G401.6 (cell line): ENCODE measurements at regions not wholly inside any gene's neighbourhood (a gene's known extent, or its start where the extent isn't known, plus 50 kb on each side); places are given as distances from the start of the nearest gene placed in this dataset.

ENCODE experiments used
- FAIRE-seq: peaks from 2 replicates; lab custom pipeline; 2012; peaks lifted over from hg19 to GRCh38; lab: Jason Lieb, UNC

DNA sequence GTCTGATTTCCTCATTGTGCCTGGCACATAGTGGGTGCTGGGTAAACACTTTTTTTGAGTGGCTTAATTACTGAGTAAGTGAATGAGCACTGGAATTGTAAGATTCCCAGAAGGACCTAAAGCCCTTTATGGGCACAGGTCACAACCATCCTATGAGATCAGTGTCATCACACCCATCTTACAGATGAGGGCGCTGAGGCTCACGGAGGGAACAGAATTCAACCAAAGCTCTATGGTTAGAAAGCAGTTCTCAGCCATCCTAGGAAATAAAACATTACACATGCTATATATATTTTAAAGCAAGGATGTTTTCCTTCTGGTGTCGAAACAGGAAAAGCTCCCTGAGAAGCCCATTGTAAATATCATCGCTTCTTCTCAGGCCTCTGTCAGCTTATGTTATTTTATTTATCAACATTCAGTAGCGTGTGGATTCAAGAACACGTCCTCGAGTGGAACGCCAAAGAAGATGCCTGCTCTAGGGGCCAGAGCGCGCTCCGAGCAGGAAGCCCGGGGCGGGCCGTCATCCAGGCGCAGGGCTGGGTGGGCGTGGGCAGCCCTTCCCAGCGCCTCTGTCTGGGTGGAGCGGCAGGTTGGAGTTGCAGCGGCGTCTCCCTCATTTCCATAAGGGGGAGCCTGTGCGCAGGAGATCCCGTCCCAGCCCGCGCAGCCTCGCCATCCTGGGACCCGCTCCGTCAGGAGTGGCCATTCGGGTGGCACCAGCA lies 155.8 kb upstream of the SMIM23 start:
- no peak for FAIRE-seq

DNA sequence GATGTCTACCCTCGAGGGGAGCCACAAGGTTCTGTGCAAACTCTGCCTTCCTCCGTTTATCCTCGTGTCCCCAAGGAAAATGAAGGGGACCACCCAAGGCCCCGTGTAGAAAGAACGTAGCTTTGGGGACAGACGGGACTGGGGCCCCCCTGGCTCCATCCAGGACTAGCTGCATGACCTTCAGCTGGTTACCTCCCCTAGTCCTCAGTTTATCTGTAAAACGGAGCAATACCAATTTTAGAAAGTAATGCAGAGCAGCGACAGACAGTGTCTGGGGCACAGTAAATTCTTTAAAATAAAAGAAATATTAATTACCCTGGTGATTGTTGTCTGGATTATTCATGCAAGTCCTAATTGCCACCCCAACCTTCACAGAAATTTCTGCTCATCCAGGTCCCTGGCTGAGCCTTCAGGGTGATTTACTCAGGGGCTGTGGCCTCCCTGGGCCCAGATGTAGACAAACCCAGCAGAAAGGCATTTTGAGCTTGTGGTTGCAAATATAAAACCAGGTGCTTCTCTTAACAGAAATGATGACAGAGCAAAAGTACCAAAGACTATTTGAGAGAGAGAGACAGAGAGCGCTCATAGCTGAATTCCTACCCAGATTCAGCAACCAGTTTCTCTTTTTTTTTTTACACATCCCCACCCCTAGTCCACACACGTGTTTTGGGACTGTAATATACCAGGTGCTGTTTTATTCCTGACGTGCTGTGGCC lies 155.1 kb upstream of the SMIM23 start:
- no peak for FAIRE-seq

DNA sequence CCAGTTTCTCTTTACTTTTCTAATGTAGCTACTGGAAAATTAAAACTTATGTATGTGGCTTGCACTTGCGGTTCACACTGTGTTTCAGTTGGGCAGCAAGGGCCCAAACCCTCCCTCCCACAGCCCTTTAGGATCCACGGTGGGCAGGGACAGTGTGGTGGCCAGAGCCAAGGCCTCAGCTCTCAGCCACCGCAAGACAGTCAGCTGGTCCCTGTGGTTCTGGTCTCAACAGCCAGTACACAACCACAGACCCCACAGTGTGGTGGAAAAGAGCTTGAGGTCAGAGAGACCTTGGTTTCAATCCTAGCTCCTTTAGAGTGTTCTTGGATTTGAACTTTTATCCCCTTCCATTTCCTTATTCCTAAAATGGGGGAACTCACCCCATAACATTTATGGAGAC lies 153.0 kb upstream of the SMIM23 start:
- no peak for FAIRE-seq

DNA sequence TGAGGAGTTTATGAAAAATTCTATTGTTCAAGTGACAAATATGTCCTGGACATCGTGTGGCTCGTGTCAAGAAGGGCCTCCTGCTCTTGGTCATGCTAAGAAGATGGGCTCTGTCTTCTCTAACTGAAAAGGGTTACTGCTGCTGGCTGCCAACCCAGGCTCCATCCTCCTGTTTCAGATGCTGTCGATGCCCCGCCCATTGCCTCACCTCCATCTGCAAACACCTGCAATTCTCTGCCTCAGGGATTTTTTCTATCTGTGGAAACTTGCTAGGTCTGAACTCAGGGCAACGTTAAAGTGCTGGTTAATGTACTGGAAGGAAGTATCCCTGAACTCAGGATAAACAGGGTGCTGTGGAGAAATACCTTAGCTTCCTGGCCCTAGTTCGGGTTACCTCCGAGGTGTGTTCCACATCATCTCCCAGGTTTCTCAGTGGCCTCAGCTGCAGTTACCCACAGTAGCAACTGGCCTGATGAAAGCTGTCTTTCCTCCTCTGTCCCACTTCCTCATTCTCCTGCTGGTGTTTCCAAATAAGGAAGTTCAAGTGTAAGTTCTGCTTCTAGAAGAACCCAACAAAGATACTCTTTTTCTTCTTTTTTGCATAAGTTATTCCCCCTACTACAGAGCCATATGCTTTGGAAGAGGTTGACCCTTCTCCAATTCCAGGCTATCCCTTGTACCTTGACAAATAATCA lies 151.7 kb upstream of the SMIM23 start:
- FAIRE-seq: no peak

DNA sequence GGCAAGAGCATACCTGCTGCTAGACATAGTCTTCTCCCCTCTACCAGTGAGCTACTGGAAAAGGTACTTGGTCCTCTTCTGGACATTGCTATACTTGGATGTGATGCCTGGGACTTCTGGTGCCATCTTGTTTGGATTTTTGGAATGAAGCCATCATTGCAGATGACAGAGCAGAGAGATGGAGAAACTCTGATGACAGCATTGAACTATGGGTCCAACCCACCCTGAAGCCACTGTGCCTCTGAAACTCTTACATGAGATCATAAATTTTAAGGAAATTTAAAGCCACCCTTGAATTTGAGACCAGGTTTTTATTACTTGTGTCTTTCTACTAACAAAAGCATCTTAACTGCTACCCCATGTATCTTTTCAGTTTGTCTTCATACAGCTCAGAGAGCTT lies 151.1 kb upstream of the SMIM23 start:
- FAIRE-seq: no peak

DNA sequence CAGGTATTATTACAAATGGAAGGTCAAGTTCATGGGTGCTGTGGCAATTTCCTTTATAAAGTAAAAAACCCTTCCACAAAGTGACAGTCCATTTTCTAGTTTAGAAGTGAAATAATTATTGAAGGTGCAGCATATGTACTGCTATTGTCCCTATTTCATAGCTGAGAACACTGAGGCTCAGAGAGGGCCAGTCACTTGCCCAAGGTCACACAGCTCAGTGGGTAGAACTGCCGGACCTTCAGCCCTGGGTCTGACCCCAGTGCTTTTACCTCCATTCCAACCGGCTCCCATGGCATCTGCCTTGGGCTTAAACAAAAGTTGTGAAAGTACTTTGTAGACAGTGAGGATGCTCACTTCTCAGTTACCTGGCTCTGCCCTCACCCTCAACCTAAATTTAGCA lies 150.6 kb upstream of the SMIM23 start:
- FAIRE-seq: no peak

DNA sequence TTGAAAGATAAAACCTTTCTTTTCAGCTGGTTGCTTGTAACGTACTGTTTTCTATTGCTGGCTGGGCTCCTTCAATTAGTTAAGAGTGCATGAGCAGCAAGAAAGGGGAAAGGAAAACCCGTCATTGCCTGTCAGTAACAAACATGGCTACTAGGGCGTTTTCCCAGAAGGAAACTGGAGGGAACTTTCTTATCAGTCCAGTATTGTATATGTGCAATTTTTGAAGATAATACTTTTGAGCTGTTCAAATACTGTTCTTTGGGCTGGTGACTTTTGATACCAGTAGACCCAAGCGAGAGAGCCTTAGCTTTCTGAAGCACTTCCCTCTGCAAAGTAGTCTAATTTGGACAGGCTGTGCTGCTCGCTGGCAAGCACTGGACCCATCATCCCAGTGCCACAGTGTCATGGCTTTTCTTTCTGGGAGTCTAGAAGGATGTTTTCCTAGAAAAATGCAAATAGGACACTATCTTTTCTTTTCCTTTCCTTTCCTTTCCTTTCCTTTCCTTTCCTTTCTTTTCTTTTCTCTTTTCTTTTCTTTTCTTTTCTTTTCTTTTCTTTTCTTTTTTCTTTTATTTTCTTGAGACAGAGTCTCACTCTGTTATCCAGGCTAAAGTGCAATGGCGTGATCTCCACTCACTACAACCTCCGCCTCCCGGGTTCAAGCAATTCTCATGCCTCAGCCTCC lies 149.9 kb upstream of the SMIM23 start:
- no peak for FAIRE-seq

DNA sequence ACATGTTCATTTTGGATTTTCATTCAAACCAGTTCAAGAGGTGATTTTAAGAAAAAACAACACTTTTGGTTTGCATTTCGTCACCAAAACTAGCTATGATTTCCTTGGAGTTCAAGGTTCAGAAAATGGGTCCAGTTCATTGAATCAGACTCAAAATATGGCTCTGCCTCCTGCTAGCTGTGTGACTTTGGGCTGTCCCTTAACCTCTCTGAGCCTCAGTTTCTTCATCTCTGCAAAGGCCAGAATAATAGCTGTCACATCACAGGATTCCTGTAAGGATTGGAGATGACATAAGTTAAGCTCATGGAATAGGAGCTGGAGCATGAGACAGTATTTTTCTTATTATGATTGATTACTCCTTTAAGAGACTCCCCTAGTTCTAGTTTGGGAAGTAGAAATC lies 147.8 kb upstream of the SMIM23 start:
- no peak for FAIRE-seq

DNA sequence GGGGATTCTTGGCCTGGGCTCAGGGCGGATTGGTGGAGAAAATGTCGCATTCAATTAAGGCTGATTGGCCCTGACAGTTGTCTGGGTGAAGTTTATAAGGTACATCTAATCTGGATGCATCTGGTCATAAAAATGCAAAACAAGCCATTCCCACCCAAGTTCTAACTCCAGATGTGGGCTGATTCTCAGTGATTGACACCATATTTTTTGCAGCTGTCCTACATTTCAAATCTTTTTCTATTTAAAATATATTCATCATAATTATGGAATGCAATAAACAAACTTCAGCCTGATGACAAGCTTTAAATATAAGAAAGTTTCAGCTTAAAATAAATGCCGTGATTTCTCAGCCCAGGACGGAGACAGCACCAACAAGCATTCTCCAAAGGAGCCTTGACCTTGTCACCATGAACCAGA lies 146.4 kb upstream of the SMIM23 start:
- FAIRE-seq: no peak

DNA sequence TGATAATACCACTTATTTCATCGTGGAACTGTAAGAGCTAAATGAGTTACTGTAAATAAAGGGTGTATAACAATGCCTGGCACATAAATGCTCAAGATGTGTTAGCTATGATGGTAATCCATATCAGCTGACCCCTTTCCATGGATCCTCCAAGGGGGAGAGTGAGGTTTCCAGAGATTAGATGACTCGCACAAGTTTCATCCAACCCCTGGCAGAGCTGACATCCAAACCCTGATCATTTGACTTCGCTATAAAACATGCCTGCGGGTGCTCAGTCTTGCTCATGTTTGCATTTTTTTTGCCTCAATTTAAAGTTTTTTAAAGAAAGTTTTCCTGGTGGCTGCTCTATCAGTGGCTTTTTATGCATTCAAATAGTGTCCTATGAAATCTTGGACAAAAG lies 145.7 kb upstream of the SMIM23 start:
- no peak for FAIRE-seq

DNA sequence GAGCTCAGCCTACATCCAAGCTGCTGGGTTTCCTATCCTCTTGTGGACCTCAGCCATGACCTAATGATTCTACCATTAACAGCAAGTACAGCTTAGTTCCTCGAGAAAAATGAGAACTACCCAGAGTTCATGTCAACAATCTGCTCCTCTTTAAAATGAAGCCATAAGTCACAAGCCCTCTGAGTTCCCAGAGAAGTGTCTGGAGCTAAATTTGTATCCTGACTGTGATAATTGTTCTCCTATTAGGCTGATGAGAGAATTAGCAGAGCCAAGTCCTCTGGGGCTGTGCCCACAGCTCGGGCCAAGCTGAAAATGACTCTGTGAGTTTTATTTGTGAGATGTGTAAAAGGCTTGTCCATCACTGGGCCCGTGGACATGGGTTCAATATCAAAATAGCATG lies 145.1 kb upstream of the SMIM23 start:
- no peak for FAIRE-seq

DNA sequence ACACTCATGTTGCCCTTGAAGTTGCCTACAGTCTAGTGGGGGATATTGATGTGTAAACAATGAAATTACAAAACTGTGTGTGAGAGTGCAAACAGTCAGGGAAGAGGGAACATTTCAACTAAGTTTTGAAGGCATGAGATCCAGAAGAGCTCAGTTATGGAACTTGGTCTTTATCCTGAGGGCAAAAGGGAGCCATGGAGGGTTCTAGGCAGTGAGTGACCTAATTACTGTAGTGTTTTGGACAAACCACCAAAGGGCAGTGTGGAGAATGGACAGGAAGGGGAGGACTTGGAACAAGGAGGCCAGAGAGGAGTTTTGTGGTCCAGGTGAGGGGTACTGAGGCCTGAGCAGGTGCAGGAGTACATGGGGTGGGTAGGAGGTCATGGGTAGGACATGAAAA lies 143.7 kb upstream of the SMIM23 start:
- no peak for FAIRE-seq

DNA sequence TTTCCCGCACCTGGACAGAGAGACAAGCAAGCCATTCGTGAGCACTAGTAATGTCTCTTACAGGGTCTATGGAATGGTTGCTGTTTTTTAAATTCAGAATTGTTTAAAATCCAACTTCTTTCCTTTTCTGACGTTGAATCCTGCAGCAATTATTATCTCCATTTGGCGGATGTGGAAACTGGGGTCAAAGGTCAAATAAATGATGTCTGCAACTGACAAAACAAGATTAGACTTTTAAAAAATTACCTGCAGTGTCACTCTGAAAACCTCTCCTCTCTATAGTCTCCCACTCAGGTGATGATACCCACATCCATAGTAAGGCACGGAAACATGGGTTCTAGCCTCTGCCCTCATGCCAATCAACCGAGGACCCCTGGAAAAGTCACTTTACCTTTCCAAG lies 142.7 kb upstream of the SMIM23 start:
- no peak for FAIRE-seq

DNA sequence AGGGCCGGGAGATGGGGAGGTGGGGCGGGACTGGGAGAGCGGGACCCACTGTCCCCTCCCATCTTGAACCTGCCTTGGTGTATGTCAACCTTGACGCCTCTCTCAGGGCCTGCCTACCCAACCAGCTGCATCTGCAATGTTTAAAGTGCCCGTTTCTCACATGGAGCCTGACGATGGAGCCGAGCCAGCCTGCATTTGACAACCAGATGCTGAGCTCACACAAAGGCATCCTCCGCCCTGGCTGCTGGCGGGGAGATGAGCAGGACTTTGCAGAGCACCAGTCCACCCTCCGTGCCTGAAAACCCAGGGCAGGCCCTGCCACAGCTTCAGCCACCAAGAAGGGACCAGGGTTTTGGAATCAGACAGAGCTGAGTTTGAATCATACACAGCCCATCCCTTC lies 141.1 kb upstream of the SMIM23 start:
- no peak for FAIRE-seq

DNA sequence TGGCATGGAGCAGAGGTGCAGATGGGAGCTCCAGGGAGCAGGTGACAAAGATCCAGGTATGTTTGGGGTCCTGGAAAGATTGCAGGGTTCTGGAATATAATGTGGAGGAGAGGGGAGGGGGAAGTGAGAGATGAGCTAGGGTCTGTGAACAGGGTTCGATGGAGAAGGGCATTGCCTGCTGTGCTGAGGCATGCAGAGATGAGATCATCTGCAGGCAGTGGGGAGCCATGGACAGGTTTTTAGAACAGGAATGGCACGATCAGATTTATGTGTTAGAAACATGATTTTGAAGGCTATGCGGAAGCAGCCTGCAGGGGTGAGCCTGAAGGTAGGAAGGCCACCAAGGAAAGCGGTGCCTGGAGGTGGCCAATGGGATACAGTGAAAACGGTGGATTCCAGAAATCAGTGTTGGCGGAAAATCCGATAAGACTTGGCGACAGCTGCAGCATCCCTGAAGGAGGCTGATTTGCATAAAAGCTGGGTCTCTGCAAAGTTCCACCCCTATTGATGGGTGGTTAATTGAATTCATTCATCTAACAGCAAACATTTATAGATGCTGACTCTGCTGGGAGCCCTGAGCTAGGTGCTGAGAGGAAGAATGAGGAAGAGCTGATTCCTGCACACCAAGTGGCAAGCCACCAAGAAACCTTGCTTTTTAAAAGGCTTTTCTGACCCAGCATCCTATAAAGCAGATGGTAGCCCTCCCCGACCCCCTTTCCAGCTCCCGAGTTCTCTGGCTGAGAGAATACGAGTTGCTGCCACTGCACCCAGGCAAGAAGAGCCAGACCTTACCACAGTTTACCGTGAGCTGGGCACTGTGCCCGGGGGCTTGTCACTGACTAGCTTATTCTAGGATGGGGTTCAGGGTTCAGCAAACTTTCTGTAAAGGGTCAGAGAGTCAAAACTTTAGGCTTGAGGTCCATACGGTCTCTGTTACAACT lies 139.2 kb upstream of the SMIM23 start:
- no peak for FAIRE-seq

DNA sequence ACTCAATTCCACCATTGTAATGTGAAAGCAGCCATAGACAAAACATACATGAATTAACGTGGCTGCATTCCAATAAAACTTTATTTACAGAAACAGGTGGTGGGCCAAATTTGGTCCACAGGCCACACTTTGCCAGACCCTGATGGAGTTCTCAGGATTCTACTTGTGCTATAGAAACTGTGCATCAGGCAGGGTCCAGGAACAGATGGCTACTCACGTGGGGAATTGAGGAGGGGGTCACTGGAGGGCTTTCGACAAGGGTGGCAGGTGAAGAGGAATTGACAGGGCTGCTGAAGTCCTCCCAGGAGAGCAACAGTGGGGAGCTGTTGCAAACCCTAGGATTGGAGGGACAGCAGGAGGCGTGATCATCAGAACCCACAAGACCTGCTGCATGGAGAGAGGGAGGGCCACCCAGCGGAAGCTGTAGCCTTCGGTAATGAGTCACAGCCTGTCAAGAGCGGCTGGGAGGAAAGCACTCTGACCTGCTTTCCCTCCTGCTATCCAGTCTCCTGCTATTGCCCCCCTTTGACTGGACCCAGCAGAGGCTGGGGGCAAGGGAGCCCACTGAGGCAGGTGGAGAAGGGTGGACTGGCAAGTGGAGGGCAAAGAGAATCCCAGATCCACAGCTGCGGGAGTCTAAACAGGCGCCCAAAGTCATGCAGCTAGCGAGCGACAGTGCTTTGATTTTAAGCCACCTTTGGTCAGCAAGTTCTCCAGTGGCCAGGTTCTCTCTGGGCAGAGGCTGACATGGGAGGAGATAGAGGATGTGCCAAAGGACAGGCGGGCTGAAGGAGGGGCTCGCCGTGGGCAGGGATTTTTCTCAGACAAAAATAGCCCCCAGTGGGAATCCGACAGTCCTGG lies 138.3 kb upstream of the SMIM23 start:
- no peak for FAIRE-seq

DNA sequence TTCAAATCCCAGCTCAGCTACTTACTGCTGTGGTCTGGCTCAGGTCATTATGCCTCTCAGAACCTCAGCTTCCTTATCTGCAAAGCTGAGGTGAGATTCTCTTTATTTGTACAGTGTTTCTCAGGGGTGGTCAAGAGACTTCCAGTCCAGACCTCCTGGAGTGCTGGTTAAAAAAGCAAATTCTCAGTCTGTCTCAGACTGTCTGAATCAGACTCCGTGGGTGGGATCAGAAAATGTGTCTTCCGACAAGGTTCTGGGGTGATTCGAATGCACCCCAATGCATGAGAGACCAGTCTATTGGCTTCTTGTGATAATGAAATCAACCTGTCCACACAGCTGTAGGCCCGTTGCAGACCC lies 137.7 kb upstream of the SMIM23 start:
- FAIRE-seq: no peak

DNA sequence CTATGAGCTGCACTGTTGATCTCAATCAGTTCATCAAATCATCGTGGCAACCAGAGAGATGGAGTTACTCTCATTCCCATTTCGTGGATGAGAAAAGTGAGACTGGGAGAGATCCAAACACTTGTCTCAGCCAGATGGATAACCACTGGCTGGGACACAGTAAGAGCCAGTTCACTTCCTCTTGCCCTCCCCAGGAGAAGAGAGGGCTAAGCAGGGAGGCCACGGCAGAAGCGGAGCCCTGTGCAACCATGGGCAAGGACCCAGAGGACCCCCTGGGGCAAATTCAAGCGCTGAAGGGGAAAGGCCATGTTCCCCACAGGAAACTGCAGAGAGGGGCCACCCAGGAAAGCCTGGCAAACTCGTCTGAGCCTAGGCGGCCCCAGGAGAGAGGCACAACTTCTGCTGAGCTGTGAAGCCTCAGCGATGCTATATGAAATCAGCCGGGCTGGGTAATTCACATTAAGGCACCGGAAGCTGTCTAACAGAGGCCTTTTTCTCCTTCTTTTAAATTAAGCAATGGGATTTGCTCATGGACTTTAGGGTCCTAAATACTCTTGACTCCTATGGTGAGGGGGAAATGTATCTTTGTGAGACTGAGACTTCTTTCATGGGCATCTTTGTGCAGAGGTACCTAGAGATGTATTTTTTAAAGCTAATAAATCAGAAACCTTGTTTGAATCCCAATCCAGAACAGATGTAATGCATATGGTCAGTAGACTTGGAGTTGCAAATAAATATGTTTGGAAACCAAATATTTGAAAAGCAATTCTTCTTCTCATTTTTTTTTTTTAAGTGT lies 137.1 kb upstream of the SMIM23 start:
- no peak for FAIRE-seq

DNA sequence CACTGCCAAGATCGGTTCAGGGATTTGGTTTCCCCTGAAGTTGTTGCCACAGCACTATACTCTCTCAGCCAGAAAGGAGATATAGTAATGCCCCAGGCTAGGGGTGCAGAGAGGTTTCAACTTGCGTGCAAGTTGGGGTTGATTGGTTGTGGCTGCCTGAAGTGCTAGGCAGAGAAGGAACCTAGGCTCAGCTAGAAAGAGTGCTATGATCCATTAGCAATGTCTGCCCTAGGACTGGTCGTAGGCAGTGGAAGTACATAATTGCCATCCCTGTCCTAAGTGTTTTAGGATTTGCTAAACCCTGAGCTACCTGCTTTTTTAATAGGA lies 136.6 kb upstream of the SMIM23 start:
- no peak for FAIRE-seq

DNA sequence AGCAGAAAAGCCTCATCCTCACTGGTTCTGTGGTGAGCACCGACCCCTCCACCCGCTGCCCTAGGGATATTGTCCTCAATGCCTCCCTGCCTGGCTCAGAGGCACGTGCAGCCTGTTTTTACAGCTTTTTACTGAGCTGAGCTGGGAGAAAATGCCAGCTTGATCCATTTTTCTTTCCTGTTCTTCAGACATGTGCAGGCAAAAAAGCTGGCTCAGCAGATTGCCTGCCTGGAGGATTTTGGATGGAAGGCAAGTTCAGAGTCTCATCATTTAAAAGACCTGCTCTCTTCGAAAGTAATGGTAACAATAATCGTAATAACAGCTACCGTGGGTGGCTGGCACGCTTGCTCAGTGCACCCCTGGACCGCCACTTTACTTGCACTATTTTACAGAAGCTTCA lies 135.0 kb upstream of the SMIM23 start:
- FAIRE-seq: no peak
